ENCODE measurements at regions not wholly inside any gene's neighbourhood (a gene's known extent, or its start where the extent isn't known, plus 50 kb on each side); places are given as distances from the start of the nearest gene placed in this dataset.
"Not testable (repeated sequence)": the region's sequence is repeated elsewhere in the genome, so short reads cannot be mapped to it uniquely, and the experiment has no call there.

DNA sequence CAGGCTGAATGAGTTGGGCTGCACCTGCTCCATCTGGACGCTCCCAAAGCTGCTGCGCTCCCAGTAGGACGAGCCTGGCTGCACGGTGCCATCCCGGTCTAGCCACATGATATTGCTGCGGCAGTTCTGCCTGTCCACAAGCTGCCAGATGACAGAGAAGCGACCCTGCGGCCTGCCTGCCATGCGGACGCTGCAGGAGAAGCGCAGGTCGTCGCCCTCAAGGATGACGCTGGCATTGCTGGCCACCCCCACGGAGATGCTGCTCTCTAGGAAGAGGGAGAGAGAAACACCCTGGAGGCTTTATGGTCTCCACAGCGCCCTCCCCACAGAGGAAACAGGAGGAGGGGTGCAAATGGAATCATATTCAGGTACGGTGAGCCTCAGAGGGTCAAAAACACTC, 887.3 kb downstream of the TUBA3C start:
- TF ChIP-seq, protein P1, sequence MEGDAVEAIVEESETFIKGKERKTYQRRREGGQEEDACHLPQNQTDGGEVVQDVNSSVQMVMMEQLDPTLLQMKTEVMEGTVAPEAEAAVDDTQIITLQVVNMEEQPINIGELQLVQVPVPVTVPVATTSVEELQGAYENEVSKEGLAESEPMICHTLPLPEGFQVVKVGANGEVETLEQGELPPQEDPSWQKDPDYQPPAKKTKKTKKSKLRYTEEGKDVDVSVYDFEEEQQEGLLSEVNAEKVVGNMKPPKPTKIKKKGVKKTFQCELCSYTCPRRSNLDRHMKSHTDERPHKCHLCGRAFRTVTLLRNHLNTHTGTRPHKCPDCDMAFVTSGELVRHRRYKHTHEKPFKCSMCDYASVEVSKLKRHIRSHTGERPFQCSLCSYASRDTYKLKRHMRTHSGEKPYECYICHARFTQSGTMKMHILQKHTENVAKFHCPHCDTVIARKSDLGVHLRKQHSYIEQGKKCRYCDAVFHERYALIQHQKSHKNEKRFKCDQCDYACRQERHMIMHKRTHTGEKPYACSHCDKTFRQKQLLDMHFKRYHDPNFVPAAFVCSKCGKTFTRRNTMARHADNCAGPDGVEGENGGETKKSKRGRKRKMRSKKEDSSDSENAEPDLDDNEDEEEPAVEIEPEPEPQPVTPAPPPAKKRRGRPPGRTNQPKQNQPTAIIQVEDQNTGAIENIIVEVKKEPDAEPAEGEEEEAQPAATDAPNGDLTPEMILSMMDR (IDR thresholded peaks at IDR 0.05), result not testable (repeated sequence)
- not testable (repeated sequence) for TF ChIP-seq EZH2 (IDR thresholded peaks at IDR 0.05)

Measured in neural progenitor cell (in vitro differentiated cells).